Epithelial cell of proximal tubule (primary cell): ENCODE measurements at regions not wholly inside any gene's neighbourhood (a gene's known extent, or its start where the extent isn't known, plus 50 kb on each side); places are given as distances from the start of the nearest gene placed in this dataset.

ENCODE experiments used
- DNase-seq: peaks from one replicate; pipeline ENCODE4 v3.0.0-alpha.2; 2011; ENCODE audit warnings: low read depth
- H3K4me3 ChIP-seq: 2 replicates; pipeline ENCODE4 v1.5.1; 2011; ENCODE audit warnings: low read depth, mild to moderate bottlenecking, low read length
- TF ChIP-seq, protein P1 (sequence below): conservative IDR thresholded peaks from 2 replicates; pipeline ENCODE4 v1.5.1; 2012; ENCODE audit warnings: low read depth, mild to moderate bottlenecking, low read length

DNA sequence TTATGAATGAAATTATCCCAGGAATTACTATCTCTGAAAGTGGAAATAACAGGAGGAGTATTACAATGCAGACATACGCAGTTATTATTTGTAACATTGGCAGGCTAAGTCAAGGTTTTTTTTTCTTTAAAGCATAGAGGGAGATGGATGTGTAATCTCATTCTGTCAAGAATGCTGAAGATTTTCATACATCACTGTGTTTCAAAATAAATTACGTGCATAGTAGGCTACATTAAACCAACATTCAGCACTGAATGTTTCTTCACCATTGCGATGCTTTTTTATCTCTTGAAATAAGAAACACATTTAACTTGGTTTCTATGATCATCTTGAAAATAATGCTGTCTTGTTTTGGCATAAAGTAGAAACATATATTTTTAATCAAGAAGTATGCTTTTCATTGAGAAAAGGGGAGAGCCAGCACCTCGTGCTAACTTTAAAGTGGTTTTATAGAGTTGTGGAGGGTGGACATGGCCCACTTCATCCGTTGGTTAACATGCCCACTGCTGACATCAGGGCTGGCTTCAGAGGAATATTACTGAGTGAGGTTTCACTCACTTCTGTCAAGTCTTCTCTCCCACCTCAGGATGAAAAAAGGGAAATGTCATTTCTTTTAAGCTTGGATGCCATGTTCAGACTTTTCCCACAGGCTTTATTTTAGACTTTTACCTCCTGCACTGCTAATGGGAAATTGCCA, 203.6 kb upstream of the MEF2C start:
- H3K4me3 ChIP-seq: no peak overlapping the region
- no peak for DNase-seq
- TF ChIP-seq, protein P1, sequence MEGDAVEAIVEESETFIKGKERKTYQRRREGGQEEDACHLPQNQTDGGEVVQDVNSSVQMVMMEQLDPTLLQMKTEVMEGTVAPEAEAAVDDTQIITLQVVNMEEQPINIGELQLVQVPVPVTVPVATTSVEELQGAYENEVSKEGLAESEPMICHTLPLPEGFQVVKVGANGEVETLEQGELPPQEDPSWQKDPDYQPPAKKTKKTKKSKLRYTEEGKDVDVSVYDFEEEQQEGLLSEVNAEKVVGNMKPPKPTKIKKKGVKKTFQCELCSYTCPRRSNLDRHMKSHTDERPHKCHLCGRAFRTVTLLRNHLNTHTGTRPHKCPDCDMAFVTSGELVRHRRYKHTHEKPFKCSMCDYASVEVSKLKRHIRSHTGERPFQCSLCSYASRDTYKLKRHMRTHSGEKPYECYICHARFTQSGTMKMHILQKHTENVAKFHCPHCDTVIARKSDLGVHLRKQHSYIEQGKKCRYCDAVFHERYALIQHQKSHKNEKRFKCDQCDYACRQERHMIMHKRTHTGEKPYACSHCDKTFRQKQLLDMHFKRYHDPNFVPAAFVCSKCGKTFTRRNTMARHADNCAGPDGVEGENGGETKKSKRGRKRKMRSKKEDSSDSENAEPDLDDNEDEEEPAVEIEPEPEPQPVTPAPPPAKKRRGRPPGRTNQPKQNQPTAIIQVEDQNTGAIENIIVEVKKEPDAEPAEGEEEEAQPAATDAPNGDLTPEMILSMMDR: no peak

DNA sequence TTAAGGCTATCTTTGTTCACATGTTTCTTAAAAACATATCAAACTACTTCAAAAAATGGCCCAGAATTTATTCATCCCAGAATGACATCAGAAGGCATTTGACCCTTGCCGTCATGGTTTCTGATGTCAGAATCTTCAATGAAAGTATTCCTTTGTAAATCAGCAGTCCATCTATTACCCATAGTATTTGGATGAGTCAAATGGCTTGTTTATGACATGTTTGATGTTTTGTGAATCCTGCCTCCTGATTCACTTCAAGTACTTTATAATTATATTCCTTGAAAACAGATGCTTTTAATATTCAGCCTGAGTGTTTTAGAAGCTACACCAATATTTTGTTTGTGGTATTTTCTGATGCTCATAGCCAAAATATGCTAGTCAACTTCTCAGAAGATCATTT, 200.8 kb upstream of the MEF2C start:
- H3K4me3 ChIP-seq: no peak overlapping the region
- TF ChIP-seq, protein P1: no peak
- DNase-seq: no peak

DNA sequence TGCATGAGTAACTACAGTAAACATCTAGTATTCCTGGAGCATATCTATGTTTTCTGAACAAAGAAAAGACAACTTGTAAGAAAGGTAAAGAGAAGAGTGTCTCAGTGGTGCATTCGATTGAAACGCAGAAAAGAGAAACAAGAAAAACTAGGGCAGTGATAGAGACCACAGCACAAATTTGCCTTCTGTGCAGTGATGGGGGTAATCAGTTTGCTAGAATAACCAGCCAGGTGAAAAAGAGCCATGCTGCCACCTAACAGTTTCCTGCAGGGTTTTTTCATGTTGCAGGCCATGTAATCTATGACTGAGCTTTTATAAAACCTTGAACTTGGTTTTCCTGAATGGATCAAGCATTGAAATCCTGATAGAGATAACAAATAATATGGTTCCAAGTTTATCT, 198.4 kb upstream of the MEF2C start:
- TF ChIP-seq, protein P1: no peak
- H3K4me3 ChIP-seq: no peak overlapping the region
- no peak for DNase-seq

DNA sequence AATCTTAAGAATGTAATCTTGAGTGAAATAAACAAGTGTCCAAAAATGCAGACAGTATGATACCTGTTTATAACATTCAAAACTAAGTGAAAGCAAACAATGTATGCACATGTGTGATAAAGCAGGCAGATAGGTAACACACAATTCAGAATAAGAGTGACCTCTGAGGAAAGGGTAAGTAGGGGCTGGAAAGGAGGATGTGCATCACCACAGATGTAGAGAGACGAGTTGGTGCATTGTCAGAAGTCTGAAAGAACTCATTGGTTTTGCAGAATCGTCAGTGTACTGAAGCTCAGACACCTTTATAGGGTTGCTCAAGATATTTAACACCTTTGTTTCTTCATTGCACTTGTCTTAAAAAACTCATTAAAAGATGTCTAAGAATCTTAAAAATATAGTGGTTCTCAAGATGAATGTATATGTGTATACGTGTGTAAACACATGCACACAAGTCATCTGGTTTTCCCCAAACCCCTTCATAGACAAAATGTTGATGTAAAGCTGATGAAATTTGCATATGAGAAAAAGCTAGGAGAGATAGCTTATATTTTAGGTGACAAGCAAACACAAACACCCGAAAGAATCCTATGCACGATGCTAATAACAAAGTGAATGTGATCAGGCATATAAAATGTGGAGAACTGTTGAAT, 197.6 kb upstream of the MEF2C start:
- no peak overlapping the region for H3K4me3 ChIP-seq
- TF ChIP-seq, protein P1: no peak
- DNase-seq: no peak

DNA sequence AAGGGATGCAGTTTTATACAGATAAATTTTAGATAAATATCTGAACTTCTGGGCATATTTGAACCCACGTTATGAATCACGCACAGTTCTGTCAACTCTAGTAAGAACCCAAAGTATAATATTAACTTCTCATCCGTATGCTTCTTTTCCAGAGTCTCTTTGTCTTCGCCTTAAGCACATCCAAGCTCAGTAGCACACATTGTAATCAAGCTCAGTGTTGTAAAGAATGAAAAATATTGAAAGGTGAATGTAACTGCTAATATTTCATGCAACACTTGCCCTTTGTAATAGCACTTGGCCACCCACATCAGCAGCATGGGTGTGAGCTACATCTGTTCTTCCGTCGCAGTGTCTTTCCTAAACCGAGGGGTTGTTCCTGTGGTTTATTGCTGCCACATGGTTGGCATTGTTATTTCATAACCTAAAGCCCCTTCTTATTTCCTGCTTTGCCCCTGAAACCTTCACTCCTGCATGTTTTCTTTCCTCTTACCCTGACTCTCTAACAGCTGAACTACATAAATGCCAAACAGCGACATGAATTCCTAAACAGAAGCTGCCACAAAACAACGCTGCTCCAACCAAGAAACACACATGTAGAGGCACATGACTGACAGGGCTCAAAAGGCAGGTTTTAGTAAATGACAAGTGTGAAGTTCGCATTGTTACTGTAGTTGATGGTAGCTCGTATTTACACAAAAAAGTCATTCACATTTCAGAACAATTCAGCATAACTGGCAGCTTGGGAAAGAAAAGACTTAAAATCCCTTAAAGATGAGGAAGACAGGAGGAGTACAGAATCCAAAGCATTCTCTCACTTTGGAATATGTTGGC, 190.1 kb upstream of the MEF2C start:
- no peak overlapping the region for H3K4me3 ChIP-seq
- no peak for DNase-seq
- TF ChIP-seq, protein P1: no peak

DNA sequence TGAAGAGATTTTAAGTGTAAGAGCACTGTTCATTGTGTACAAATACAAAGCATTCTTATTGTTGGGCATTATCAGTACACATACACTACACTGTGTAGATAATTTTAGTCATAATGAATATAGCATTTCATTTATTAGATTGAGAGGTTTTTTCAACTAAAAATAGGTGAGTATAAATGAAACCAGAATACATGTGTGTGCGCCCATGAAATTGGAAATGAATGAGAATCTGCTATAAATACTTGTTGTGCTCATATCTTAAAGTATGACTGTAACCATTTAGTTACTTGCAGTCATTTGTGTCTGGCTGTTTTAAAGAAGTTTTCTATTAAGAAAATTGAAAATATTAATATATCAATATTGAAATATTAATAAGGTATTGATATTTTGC, 189.0 kb upstream of the MEF2C start:
- H3K4me3 ChIP-seq: no peak overlapping the region
- no peak for DNase-seq
- TF ChIP-seq, protein P1: no peak
